GM12873 (cell line): ENCODE measurements at regions not wholly inside any gene's neighbourhood (a gene's known extent, or its start where the extent isn't known, plus 50 kb on each side); places are given as distances from the start of the nearest gene placed in this dataset.

Experiments
- TF ChIP-seq, protein P1 (sequence below): IDR thresholded peaks from 2 replicates; pipeline ENCODE4 v1.5.1; 2012; ENCODE audit warnings: low read depth, mild to moderate bottlenecking, moderate library complexity, low read length, control low read depth; ENCODE audit not compliant: insufficient read depth; ENCODE audit errors: missing control alignments

DNA sequence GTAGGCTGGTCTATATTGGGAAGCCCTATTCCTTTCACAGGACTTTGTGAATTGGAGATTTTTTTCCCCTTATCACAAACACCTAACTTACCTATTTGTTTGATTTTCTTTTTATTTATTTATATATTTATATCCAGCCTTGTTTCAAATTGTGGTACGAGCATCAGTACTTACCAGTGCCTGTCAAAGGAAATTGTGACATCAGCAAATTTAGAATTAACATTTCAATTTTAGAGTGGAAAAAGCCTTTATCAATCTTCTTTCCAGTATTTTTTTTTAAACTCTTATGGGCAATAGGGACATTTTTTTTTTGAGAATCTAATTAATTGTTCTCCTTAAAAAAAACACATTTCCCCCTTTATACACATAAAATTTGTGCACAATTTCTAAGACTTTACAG is 790.2 kb downstream of the PRELID2 start:
- TF ChIP-seq, protein P1, sequence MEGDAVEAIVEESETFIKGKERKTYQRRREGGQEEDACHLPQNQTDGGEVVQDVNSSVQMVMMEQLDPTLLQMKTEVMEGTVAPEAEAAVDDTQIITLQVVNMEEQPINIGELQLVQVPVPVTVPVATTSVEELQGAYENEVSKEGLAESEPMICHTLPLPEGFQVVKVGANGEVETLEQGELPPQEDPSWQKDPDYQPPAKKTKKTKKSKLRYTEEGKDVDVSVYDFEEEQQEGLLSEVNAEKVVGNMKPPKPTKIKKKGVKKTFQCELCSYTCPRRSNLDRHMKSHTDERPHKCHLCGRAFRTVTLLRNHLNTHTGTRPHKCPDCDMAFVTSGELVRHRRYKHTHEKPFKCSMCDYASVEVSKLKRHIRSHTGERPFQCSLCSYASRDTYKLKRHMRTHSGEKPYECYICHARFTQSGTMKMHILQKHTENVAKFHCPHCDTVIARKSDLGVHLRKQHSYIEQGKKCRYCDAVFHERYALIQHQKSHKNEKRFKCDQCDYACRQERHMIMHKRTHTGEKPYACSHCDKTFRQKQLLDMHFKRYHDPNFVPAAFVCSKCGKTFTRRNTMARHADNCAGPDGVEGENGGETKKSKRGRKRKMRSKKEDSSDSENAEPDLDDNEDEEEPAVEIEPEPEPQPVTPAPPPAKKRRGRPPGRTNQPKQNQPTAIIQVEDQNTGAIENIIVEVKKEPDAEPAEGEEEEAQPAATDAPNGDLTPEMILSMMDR: no peak

DNA sequence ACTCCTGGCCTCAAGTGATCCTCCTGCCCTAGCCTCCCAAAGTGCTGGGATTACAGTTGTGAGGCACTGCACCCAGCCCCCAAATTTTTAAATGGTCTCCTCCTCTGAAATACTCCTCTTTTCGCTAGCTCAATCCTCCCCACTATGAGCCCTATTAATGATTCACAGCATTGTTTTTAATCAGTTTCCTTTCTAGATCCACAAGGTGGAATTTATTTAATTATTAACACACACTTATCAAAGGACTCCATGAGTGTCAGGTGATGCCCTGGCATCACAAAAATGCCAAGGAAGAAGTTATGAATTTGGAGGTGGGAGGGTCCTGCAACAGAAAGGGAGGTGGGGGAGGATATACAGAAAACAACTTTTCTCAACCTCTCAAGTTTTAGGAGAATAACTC is 806.5 kb downstream of the PRELID2 start:
- TF ChIP-seq, protein P1: no peak

DNA sequence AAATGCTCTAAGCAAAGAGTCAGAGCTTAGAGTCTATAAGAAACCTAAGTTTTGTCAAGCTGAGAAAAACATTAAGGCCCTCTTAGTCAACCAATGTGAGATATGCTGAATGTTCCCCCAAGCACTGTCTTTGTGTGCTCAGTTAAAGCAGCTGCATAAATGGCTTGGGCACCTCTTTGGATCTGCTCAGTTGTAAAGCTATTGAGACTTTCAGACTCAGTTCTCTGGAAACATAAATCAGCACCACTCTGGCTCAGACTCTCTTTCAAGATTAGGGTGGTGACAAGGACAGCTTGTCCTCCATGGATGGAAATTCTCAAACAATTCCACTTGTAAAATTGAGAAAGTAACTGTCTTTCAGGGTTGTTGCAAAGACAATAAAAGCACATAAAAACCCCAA is 807.9 kb downstream of the PRELID2 start:
- TF ChIP-seq, protein P1: no peak

DNA sequence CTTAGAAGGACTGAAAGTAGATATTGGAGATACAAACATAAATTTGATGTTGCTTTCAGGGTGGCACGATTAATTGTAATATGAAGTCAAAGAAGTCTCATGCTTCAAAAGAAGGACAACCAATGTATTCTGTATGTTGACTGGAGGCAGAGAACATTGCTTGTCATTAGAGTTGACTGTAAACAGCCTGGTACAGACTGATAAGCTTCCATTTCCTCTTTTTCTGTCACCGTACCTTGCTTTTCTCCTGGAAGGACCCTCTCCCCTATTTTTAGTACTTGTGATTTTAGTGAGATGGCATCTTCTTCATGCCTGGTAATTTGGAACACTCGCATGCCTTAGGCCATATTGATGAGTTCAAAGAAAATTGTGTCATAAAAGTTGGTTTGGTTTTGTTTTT is 809.4 kb downstream of the PRELID2 start:
- TF ChIP-seq, protein P1: no peak

DNA sequence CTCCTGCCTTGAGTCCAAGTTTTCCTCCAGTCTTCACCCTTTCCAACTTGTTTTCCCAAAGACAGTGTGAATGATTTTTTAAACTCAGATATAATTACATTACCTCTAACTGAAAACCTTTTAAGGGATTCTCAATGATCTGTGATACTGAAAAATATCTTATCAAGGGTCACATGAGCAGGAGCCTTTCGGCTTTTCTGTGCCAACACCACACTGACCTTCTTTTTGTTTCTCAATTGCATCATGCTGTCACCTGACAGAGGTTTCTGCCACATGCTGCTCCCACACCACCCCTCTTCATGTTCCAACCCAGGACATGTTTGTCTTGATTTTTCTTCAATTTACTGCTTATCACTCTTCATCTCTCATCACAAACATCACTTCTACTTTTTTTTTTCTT is 820.0 kb downstream of the PRELID2 start:
- TF ChIP-seq, protein P1: no peak

DNA sequence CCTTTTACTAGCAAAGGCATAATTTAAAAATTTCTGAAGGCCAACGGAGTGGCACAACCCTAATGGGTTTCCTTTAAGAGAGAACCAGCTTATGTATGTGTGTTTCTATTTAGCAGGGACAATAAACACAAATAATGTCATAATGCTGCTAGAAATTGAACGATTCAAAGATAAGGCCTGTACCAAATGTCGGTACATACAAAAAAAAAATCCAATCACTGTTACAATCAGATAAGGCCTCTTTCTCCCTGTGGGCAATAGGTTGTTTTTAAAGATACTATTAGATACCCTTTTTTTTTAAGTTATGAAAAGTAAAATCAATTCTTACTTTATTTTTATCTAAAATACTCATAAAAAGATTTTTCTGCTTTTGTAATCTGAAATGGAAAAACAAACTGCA is 821.0 kb downstream of the PRELID2 start:
- TF ChIP-seq, protein P1: no peak

DNA sequence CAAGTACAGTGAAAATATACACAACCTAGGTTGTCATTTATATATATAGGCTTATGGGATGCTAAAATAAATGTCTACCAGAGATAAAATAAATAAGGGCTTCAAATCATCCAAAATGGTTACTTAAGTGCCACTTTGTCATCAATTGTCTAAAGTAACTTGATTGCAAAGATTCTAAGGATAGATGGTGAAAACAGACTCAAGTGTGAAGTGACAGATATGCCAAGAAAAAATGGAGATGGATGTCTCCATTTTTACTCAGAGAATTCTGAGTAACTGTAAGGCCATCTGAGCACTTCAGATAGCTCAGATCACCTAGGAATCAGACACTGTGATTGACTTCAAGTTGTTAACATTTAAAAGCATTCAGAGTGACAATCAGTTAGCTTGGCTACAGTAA is 824.3 kb downstream of the PRELID2 start:
- TF ChIP-seq, protein P1: no peak
